ENCODE measurements at regions not wholly inside any gene's neighbourhood (a gene's known extent, or its start where the extent isn't known, plus 50 kb on each side); places are given as distances from the start of the nearest gene placed in this dataset.

DNA sequence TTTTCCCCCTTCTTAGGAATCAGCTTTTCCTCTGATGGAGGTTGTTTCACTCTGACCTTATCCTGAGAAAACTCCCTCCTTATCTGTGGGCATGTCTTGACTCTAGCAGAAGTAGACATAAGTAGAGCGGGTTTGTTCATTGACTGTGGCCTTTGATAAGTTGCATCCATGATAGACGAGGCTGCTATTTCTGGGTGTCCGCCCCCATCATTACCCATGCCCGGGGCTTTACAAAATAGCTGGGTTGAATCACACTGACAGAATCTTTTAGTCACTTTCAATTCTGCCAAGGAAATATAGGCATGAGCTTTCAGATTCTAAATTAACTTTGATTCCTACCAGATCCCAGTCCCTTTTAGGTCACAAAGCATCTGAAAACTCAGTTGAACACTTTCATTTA is 223.8 kb downstream of the SEC61B start:
- Histone ChIP-seq H3K4me1 (ENCODE audit: control insufficient read depth, low read depth, low read length) (no peaks in the 10 kb centered on the region), H3K27me3 (ENCODE audit: control insufficient read depth, insufficient read depth, low read length) (no peaks in the 10 kb centered on the region), H3K27ac (ENCODE audit: low read length) (no peak overlapping the region), H3K36me3 (ENCODE audit: control insufficient read depth, low read depth, low read length) (no peaks in the 10 kb centered on the region), H3K4me3 (ENCODE audit: low read length) (no peak overlapping the region), H3K9ac (ENCODE audit: low read length) (no peak overlapping the region), H3K9me3 (ENCODE audit: control insufficient read depth, low read depth, low read length) (no peaks in the 10 kb centered on the region)

DNA sequence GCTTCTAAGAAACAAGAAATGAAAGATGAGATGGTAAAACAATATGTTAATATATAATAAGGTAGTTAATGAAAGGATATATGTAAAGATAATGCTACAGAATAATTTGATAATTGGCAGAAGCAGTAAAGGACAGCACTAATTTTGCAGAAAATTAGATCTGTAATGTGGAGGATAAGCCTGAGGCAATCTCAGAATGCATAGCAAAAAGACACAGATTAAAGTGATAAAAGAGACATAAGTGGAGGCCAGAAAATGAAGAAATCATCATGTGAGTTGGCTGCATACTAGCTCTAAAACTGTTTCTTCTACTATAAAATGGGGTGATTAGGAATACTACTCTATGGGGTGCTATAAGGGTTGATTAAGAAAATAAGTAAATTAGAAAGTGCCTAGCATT is 225.9 kb downstream of the SEC61B start:
- Histone ChIP-seq H3K4me3 (ENCODE audit: low read length) (no peak overlapping the region), H3K9me3 (ENCODE audit: control insufficient read depth, low read depth, low read length) (no peaks in the 10 kb centered on the region), H3K27me3 (ENCODE audit: control insufficient read depth, insufficient read depth, low read length) (no peaks in the 10 kb centered on the region), H3K4me1 (ENCODE audit: control insufficient read depth, low read depth, low read length) (no peaks in the 10 kb centered on the region), H3K27ac (ENCODE audit: low read length) (no peak overlapping the region), H3K9ac (ENCODE audit: low read length) (no peak overlapping the region), H3K36me3 (ENCODE audit: control insufficient read depth, low read depth, low read length) (no peaks in the 10 kb centered on the region)

DNA sequence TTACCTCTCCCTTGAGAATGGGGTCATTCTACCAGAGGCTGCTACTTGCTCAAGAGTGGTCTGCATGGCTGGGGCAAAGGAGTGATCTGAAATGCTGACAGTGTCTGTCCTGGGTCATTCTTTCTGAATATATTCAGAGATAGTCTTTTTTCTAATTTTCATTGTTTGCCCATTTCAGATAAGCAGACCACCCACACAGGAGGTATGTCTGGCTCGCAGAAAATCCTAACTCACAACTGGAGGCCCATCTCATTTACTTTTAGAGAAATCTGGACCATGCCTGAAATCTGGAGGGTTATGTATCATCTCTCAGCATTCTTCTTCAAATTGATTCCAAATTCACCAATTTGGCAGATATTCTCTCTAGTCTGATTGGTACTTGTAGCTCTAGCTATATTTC is 227.6 kb downstream of the SEC61B start:
- no peaks in the 10 kb centered on the region for H3K27me3 ChIP-seq (ENCODE audit: control insufficient read depth, insufficient read depth, low read length)
- no peaks in the 10 kb centered on the region for H3K9me3 ChIP-seq (ENCODE audit: control insufficient read depth, low read depth, low read length)
- H3K4me1 ChIP-seq (ENCODE audit: control insufficient read depth, low read depth, low read length): no peaks in the 10 kb centered on the region
- no peak overlapping the region for H3K9ac ChIP-seq (ENCODE audit: low read length)
- H3K27ac ChIP-seq (ENCODE audit: low read length): no peak overlapping the region
- H3K4me3 ChIP-seq (ENCODE audit: low read length): no peak overlapping the region
- H3K36me3 ChIP-seq (ENCODE audit: control insufficient read depth, low read depth, low read length): no peaks in the 10 kb centered on the region

DNA sequence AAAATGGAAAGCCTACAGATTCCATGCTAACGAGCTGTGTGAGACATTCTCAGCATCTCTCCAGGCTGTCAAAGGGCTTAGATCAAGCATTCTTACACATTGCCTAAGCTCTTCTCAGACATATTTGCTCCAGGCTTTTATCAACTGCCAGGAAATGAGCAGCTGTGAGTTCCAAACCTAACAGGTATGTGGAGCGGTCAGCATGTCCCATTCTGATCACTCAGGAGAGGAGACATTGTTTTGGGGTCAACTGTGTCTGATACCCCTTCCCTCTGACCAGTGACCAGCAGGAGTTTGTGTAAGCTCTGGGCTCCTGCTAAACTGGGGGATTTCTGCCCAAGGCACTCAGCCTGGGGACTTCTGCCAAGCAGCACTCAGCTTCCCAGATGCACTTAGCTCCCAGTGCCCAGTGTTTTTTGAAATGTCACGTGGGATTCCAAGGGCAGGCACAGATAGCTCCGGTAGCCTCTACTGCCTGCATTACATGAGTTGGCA is 229.1 kb downstream of the SEC61B start:
- Histone ChIP-seq H3K9ac (ENCODE audit: low read length) (no peak overlapping the region), H3K27ac (ENCODE audit: low read length) (no peak overlapping the region), H3K9me3 (ENCODE audit: control insufficient read depth, low read depth, low read length) (no peaks in the 10 kb centered on the region), H3K4me3 (ENCODE audit: low read length) (no peak overlapping the region), H3K27me3 (ENCODE audit: control insufficient read depth, insufficient read depth, low read length) (no peaks in the 10 kb centered on the region), H3K4me1 (ENCODE audit: control insufficient read depth, low read depth, low read length) (no peaks in the 10 kb centered on the region), H3K36me3 (ENCODE audit: control insufficient read depth, low read depth, low read length) (no peaks in the 10 kb centered on the region)

DNA sequence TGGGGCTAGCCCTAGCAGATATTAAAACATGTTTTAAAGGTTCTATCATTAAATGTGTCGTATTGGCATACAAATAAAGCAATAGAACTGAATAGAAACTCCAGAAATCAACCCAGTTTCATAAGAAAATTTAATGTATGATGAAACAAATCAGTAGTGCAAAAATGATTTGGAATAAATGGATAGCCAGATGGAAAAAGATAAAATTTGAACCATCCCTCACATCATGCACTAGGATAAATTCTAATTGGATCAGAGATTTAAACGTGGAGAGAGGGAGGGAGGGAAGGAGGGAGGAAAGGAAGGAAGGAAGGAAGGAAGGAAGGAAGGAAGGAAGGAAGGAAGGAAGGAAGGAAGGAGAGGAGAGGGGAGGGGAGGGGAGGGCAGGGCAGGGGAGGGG is 235.3 kb downstream of the SEC61B start:
- Histone ChIP-seq H3K27me3 (ENCODE audit: control insufficient read depth, insufficient read depth, low read length) (no peaks in the 10 kb centered on the region), H3K36me3 (ENCODE audit: control insufficient read depth, low read depth, low read length) (no peaks in the 10 kb centered on the region), H3K4me1 (ENCODE audit: control insufficient read depth, low read depth, low read length) (no peaks in the 10 kb centered on the region), H3K4me3 (ENCODE audit: low read length) (no peak overlapping the region), H3K9me3 (ENCODE audit: control insufficient read depth, low read depth, low read length) (no peaks in the 10 kb centered on the region), H3K9ac (ENCODE audit: low read length) (no peak overlapping the region), H3K27ac (ENCODE audit: low read length) (no peak overlapping the region)

DNA sequence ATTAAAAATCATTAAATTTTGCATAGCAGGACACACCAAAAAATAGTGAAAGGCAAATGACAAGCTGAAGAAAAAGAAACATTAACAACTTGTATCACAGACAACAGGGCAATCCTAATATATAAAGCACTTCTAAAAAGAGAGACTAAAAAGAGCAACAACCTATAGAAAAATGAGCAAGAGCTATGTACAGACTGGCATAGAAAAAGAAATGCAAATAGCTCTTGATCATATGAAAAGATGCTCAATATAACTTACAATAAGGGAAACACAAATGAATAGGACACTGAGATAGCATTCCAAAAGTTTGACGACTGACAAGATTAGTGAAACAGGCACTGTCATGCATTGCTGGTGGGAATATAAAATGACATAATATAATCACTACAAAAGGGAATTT is 235.9 kb downstream of the SEC61B start:
- no peak overlapping the region for H3K9ac ChIP-seq (ENCODE audit: low read length)
- no peaks in the 10 kb centered on the region for H3K9me3 ChIP-seq (ENCODE audit: control insufficient read depth, low read depth, low read length)
- H3K27ac ChIP-seq (ENCODE audit: low read length): no peak overlapping the region
- H3K27me3 ChIP-seq (ENCODE audit: control insufficient read depth, insufficient read depth, low read length): no peaks in the 10 kb centered on the region
- no peak overlapping the region for H3K4me3 ChIP-seq (ENCODE audit: low read length)
- no peaks in the 10 kb centered on the region for H3K36me3 ChIP-seq (ENCODE audit: control insufficient read depth, low read depth, low read length)
- H3K4me1 ChIP-seq (ENCODE audit: control insufficient read depth, low read depth, low read length): no peaks in the 10 kb centered on the region

DNA sequence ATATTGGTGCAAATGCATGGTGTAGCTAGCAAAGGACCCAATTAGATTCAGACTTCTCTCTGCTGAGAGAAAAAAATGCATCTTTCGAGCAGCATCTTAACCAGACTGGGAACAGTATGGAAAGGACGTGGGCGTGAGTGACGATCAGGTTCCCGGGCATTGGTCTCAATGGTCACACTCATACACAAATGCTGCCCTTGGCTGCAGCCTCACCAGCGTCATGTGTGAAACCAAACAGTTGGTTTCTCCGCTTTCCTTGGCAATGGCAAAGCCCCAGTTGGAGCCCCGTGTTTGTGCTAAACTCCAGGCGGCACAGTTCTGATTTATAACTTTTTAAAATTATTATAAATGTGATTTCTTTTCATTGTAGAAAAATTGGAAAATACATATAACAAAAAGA is 237.8 kb downstream of the SEC61B start:
- H3K4me1 ChIP-seq (ENCODE audit: control insufficient read depth, low read depth, low read length): no peaks in the 10 kb centered on the region
- H3K27ac ChIP-seq (ENCODE audit: low read length): no peak overlapping the region
- H3K36me3 ChIP-seq (ENCODE audit: control insufficient read depth, low read depth, low read length): no peaks in the 10 kb centered on the region
- H3K4me3 ChIP-seq (ENCODE audit: low read length): no peak overlapping the region
- H3K9me3 ChIP-seq (ENCODE audit: control insufficient read depth, low read depth, low read length): no peaks in the 10 kb centered on the region
- no peak overlapping the region for H3K9ac ChIP-seq (ENCODE audit: low read length)
- no peaks in the 10 kb centered on the region for H3K27me3 ChIP-seq (ENCODE audit: control insufficient read depth, insufficient read depth, low read length)

DNA sequence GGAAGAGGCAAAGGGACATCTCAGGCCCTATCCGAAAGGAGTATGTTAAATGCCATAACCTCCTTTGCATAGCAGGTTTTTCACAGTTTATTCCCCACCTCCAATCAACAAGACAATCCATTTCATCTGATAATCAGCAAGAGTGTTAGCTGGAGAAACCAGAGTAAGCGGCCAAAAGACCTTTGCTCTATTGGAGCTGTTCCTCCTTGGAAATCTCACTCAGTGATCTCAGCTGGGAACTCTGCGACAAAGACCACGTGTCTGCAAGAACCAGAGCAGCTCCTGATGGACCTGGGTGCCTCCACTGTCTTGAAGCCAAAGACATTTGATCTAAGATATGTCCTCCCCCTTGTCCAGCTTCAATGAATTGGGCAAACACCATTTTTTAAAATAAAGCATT is 241.0 kb downstream of the SEC61B start:
- Histone ChIP-seq H3K27ac (ENCODE audit: low read length) (no peak overlapping the region), H3K36me3 (ENCODE audit: control insufficient read depth, low read depth, low read length) (no peaks in the 10 kb centered on the region), H3K9me3 (ENCODE audit: control insufficient read depth, low read depth, low read length) (no peaks in the 10 kb centered on the region), H3K27me3 (ENCODE audit: control insufficient read depth, insufficient read depth, low read length) (no peaks in the 10 kb centered on the region), H3K4me3 (ENCODE audit: low read length) (no peak overlapping the region), H3K4me1 (ENCODE audit: control insufficient read depth, low read depth, low read length) (no peaks in the 10 kb centered on the region), H3K9ac (ENCODE audit: low read length) (no peak overlapping the region)

DNA sequence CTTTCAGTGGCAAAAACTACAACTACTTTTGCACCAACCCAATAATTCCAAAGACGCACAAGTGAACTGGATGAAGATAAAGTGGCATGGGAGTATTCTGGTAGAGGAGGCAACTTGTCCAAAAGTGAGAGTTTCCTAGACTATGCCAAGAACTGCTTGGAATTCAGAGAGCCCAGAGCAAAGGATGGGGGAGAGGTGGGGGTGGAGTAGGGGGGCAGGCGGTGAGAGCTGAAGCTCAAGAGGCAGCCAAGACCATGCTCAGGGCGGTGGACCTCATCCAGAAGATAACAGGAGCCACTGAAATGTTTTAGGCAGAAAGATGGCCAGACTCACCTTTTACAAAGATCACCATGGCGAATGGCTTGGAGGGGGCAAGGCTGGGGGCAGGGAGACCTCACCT is 242.5 kb downstream of the SEC61B start:
- Histone ChIP-seq H3K9ac (ENCODE audit: low read length) (no peak overlapping the region), H3K27ac (ENCODE audit: low read length) (no peak overlapping the region), H3K4me3 (ENCODE audit: low read length) (no peak overlapping the region), H3K27me3 (ENCODE audit: control insufficient read depth, insufficient read depth, low read length) (no peaks in the 10 kb centered on the region), H3K4me1 (ENCODE audit: control insufficient read depth, low read depth, low read length) (no peaks in the 10 kb centered on the region), H3K36me3 (ENCODE audit: control insufficient read depth, low read depth, low read length) (no peaks in the 10 kb centered on the region), H3K9me3 (ENCODE audit: control insufficient read depth, low read depth, low read length) (no peaks in the 10 kb centered on the region)

DNA sequence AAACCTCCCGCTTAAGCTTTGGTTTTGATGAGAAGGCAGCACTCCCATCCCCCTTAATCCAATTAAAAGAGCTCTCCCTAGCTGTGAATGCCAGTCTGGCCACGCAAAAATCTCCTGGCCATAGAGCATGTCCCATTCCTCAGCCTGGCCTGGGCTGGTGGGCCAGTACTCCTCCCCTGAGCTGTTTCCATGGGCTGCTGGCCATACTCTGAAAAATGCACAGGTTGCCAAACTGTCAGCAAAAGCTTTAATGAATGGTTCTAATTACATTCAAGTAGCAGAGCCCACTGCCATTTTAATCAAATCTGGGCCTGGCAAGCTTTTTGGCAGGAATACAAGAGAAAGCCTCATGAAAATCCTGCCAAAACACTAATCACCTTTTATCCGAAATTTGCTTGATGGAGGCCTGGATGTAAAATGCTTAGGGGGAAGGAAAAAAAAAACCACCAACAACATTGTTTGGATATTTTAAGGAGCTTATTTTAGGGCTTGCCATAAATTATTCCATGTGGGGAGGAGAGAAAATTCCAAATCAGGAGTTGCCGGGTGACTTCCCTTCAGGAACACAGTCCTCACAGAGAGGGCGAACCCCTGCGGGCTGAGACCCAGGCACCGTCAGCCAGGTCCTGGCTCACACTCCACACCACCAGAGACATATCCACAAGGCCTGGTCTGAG is 243.3 kb downstream of the SEC61B start:
- H3K9ac ChIP-seq (ENCODE audit: low read length): no peak overlapping the region
- no peaks in the 10 kb centered on the region for H3K36me3 ChIP-seq (ENCODE audit: control insufficient read depth, low read depth, low read length)
- H3K27me3 ChIP-seq (ENCODE audit: control insufficient read depth, insufficient read depth, low read length): no peaks in the 10 kb centered on the region
- H3K27ac ChIP-seq (ENCODE audit: low read length): no peak overlapping the region
- H3K4me1 ChIP-seq (ENCODE audit: control insufficient read depth, low read depth, low read length): no peaks in the 10 kb centered on the region
- no peak overlapping the region for H3K4me3 ChIP-seq (ENCODE audit: low read length)
- no peaks in the 10 kb centered on the region for H3K9me3 ChIP-seq (ENCODE audit: control insufficient read depth, low read depth, low read length)

DNA sequence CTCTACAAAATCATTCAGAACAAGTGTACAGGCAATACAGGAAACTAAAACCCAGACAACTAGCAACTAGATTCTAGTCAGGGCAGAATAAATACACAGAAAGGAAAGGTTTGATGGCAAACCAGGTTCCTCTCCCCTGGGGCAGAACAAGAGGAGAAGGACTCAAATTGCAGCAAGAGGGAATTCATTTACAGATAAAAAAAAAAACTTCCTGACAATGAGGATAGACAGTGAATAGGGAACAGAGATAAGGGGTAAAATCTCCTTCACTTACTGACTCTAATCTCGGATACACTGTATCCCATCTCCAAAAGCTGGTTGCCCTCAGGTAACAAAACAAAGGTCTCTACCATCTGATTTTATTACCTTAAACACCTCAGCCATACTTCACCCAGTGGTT is 244.0 kb downstream of the SEC61B start:
- H3K9ac ChIP-seq (ENCODE audit: low read length): no peak overlapping the region
- H3K27ac ChIP-seq (ENCODE audit: low read length): no peak overlapping the region
- no peak overlapping the region for H3K4me3 ChIP-seq (ENCODE audit: low read length)
- no peaks in the 10 kb centered on the region for H3K4me1 ChIP-seq (ENCODE audit: control insufficient read depth, low read depth, low read length)
- no peaks in the 10 kb centered on the region for H3K27me3 ChIP-seq (ENCODE audit: control insufficient read depth, insufficient read depth, low read length)
- no peaks in the 10 kb centered on the region for H3K36me3 ChIP-seq (ENCODE audit: control insufficient read depth, low read depth, low read length)
- H3K9me3 ChIP-seq (ENCODE audit: control insufficient read depth, low read depth, low read length): no peaks in the 10 kb centered on the region

DNA sequence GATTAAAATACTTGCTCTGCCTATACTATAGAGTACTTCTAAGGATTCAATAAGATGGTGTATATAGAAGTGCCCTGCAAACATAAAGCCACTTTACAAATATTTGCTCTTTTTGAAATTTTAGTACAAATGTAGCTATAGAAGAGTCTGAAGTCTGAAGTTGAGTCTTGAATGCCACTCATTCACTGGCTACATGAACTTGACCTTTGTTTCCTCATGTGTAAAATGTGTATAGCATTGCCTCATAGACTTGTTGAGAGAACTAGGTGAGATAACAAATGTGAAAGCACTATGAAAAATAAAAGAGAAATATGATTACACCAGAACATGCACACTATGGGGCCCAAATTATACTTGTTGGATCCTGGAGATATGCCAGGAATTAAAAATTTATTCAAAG is 244.7 kb downstream of the SEC61B start:
- no peaks in the 10 kb centered on the region for H3K36me3 ChIP-seq (ENCODE audit: control insufficient read depth, low read depth, low read length)
- no peaks in the 10 kb centered on the region for H3K4me1 ChIP-seq (ENCODE audit: control insufficient read depth, low read depth, low read length)
- no peaks in the 10 kb centered on the region for H3K27me3 ChIP-seq (ENCODE audit: control insufficient read depth, insufficient read depth, low read length)
- H3K9me3 ChIP-seq (ENCODE audit: control insufficient read depth, low read depth, low read length): no peaks in the 10 kb centered on the region
- no peak overlapping the region for H3K27ac ChIP-seq (ENCODE audit: low read length)
- no peak overlapping the region for H3K4me3 ChIP-seq (ENCODE audit: low read length)
- no peak overlapping the region for H3K9ac ChIP-seq (ENCODE audit: low read length)

Data from iPS-18a (cell line).